Liver (tissue), 8 donors: ENCODE measurements at regions not wholly inside any gene's neighbourhood (a gene's known extent, or its start where the extent isn't known, plus 50 kb on each side); places are given as distances from the start of the nearest gene placed in this dataset.

Experiments
- DNase-seq: peaks from one replicate; pipeline ENCODE4 v3.0.0-alpha.2; 2017; ENCODE audit warnings: low spot score
- H3K27ac ChIP-seq, 2 donors: one replicate each; pipeline ENCODE4 v1.7.0; 2013; ENCODE audit warnings: inconsistent platforms in 2 of 2, low read length in 2 of 2, control low read depth in 1 of 2, low read depth in 1 of 2, mild to moderate bottlenecking in 1 of 2
- H3K27me3 ChIP-seq, 4 donors: one replicate each; pipeline versions ENCODE4 v1.6.1 to v1.7.0; 2013; ENCODE audit warnings: low read length in 3 of 4, inconsistent platforms in 1 of 4, mild to moderate bottlenecking in 1 of 4, moderate library complexity in 1 of 4; ENCODE audit not compliant: control insufficient read depth in 4 of 4, insufficient read depth in 4 of 4
- H3K36me3 ChIP-seq, 4 donors: one replicate each; pipeline versions ENCODE4 v1.6.1 to v1.7.0; 2013; ENCODE audit warnings: low read length in 3 of 4, mild to moderate bottlenecking in 3 of 4, low read depth in 1 of 4, moderate library complexity in 1 of 4; ENCODE audit not compliant: control insufficient read depth in 4 of 4, insufficient read depth in 3 of 4
- H3K4me1 ChIP-seq, 4 donors: one replicate each; pipeline versions ENCODE4 v1.6.1 to v1.7.0; 2013; ENCODE audit warnings: low read length in 3 of 4, mild to moderate bottlenecking in 3 of 4, moderate library complexity in 1 of 4; ENCODE audit not compliant: control insufficient read depth in 4 of 4, insufficient read depth in 4 of 4
- H3K4me3 ChIP-seq, 3 donors: one replicate each; pipeline versions ENCODE4 v1.6.1 to v1.7.0; 2013; ENCODE audit warnings: low read length in 3 of 3, control low read depth in 1 of 3, low read depth in 1 of 3, mild to moderate bottlenecking in 1 of 3
- H3K9ac ChIP-seq, 2 donors: one replicate each; pipeline ENCODE4 v1.7.0; 2013; ENCODE audit warnings: low read length in 2 of 2, mild to moderate bottlenecking in 2 of 2, moderate library complexity in 2 of 2, control low read depth in 1 of 2, low read depth in 1 of 2
- H3K9me3 ChIP-seq, 4 donors: one replicate each; pipeline versions ENCODE4 v1.6.1 to v1.7.0; 2013; ENCODE audit warnings: low read length in 3 of 4; ENCODE audit not compliant: control insufficient read depth in 4 of 4
- ATF3 ChIP-seq: IDR thresholded peaks from 2 replicates; pipeline ENCODE4 v1.6.1; 2016; ENCODE audit warnings: antibody characterized with exemption
- CTCF ChIP-seq: fragments of 150-350 bp; IDR thresholded peaks from 2 replicates; pipeline ENCODE4 v1.5.1; 2017; ENCODE audit warnings: improper control_type of control experiment, low read depth, low read length; ENCODE audit not compliant: missing input control
- EGR1 ChIP-seq, 2 donors: IDR thresholded peaks; 2 replicates each; pipeline ENCODE4 v1.6.1; 2016 to 2018; ENCODE audit warnings: antibody characterized with exemption in 2 of 2, low read depth in 2 of 2
- FOXA1 ChIP-seq: IDR thresholded peaks from 2 replicates; pipeline ENCODE4 v1.6.1; 2016; ENCODE audit warnings: antibody characterized with exemption
- FOXA2 ChIP-seq: IDR thresholded peaks from 2 replicates; pipeline ENCODE4 v1.6.1; 2016; ENCODE audit warnings: antibody characterized with exemption
- GABPA ChIP-seq, 2 donors: IDR thresholded peaks in 1 of 2; conservative IDR thresholded peaks in 1 of 2; 2 replicates each; pipeline ENCODE4 v1.6.1; 2016; ENCODE audit warnings: antibody characterized with exemption in 2 of 2, mild to moderate bottlenecking in 1 of 2, moderate library complexity in 1 of 2
- HNF4A ChIP-seq, 2 donors: conservative IDR thresholded peaks; 2 replicates each; pipeline ENCODE4 v1.6.1; 2016; ENCODE audit warnings: antibody characterized with exemption in 2 of 2, mild to moderate bottlenecking in 2 of 2
- HNF4G ChIP-seq: IDR thresholded peaks from 2 replicates; pipeline ENCODE4 v1.6.1; 2016; ENCODE audit warnings: antibody characterized with exemption
- JUND ChIP-seq, 2 donors: IDR thresholded peaks; 2 replicates each; pipeline ENCODE4 v1.6.1; 2016; ENCODE audit warnings: antibody characterized with exemption in 2 of 2
- MAX ChIP-seq: IDR thresholded peaks from 2 replicates; pipeline ENCODE4 v1.6.1; 2016; ENCODE audit warnings: antibody characterized with exemption
- NR2F2 ChIP-seq: IDR thresholded peaks from 2 replicates; pipeline ENCODE4 v1.6.1; 2016; ENCODE audit warnings: antibody characterized with exemption
- RAD21 ChIP-seq, 2 donors: IDR thresholded peaks; 2 replicates each; pipeline ENCODE4 v1.6.1; 2016; ENCODE audit warnings: antibody characterized with exemption in 2 of 2, mild to moderate bottlenecking in 2 of 2
- REST ChIP-seq: IDR thresholded peaks from 2 replicates; pipeline ENCODE4 v1.6.1; 2016; ENCODE audit warnings: antibody characterized with exemption, mild to moderate bottlenecking
- RXRA ChIP-seq, 2 donors: IDR thresholded peaks; 2 replicates each; pipeline ENCODE4 v1.6.1; 2017 to 2018; ENCODE audit warnings: antibody characterized with exemption in 2 of 2, mild to moderate bottlenecking in 1 of 2
- SP1 ChIP-seq: IDR thresholded peaks from 2 replicates; pipeline ENCODE4 v1.6.1; 2018; ENCODE audit warnings: antibody characterized with exemption, mild to moderate bottlenecking
- TAF1 ChIP-seq: conservative IDR thresholded peaks from 2 replicates; pipeline ENCODE4 v1.6.1; 2016; ENCODE audit warnings: antibody characterized with exemption, mild to moderate bottlenecking
- YY1 ChIP-seq: IDR thresholded peaks from 2 replicates; pipeline ENCODE4 v1.6.1; 2016; ENCODE audit warnings: antibody characterized with exemption, mild to moderate bottlenecking
- ZBTB33 ChIP-seq: IDR thresholded peaks from 2 replicates; pipeline ENCODE4 v1.6.1; 2016; ENCODE audit warnings: antibody characterized with exemption
- WGBS: extraction: QIAGEN DNeasy Blood & Tissue Kit; methylation state at CpG from one replicate; pipeline ENCODE4 v1.1.7; 2013; 5-methylcytosine and 5-hydroxymethylcytosine counted together
- donor health status: healthy.
- donor health status: healthy.
- donor health status: healthy.
- donor health status: healthy.
- donor health status: healthy.

GRCh38 chr1:191460234-191460633 lies 698.0 kb upstream of the RGS18 start:
- Histone ChIP-seq H3K9ac (no peak overlapping the region), H3K27ac (no peak overlapping the region), H3K4me1 (no peaks in the 10 kb centered on the region), H3K9me3 (no peaks in the 10 kb centered on the region), H3K36me3 (no peaks in the 10 kb centered on the region), H3K4me3 (no peak overlapping the region), H3K27me3 (no peaks in the 10 kb centered on the region)
- DNase-seq, result no peak
- TF ChIP-seq HNF4A (conservative IDR thresholded peaks at IDR 0.05), result no peak
- TF ChIP-seq FOXA1, result no peak
- no peak for TF ChIP-seq YY1
- TF ChIP-seq JUND (IDR thresholded peaks at IDR 0.05), result no peak
- TF ChIP-seq NR2F2, result no peak
- TF ChIP-seq FOXA2, result no peak
- no peak for TF ChIP-seq GABPA (IDR thresholded peaks at IDR 0.05 in 1 of 2, conservative IDR thresholded peaks at IDR 0.05 in 1 of 2)
- TF ChIP-seq CTCF, result no peak
- TF ChIP-seq REST, result no peak
- TF ChIP-seq RAD21 (IDR thresholded peaks at IDR 0.05), result no peak
- no peak for TF ChIP-seq HNF4G
- TF ChIP-seq TAF1, result no peak
- no peak for TF ChIP-seq ATF3
- no peak for TF ChIP-seq RXRA (IDR thresholded peaks at IDR 0.05)
- TF ChIP-seq MAX, result no peak
- TF ChIP-seq SP1, result no peak

- H3K4me1 ChIP-seq, result no peaks in the 10 kb centered on the region
- no peaks in the 10 kb centered on the region for H3K27me3 ChIP-seq
- no peaks in the 10 kb centered on the region for H3K9me3 ChIP-seq
- WGBS, result 74% methylated on average over 3 of the region's 3 CpGs
- no peak overlapping the region for H3K9ac ChIP-seq
- H3K4me3 ChIP-seq, result no peak overlapping the region
- TF ChIP-seq FOXA2, result no peak
- TF ChIP-seq JUND (IDR thresholded peaks at IDR 0.05), result no peak
- TF ChIP-seq GABPA (IDR thresholded peaks at IDR 0.05 in 1 of 2, conservative IDR thresholded peaks at IDR 0.05 in 1 of 2), result no peak
- no peak for TF ChIP-seq ZBTB33
- TF ChIP-seq TAF1, result no peak
- TF ChIP-seq REST, result no peak
- no peak for TF ChIP-seq EGR1 (IDR thresholded peaks at IDR 0.05; ENCODE audit: low read depth in 2 of 2)
- TF ChIP-seq RAD21 (IDR thresholded peaks at IDR 0.05), result no peak
- TF ChIP-seq HNF4A (conservative IDR thresholded peaks at IDR 0.05), result no peak
- TF ChIP-seq RXRA (IDR thresholded peaks at IDR 0.05), result no peak
- TF ChIP-seq MAX, result no peak
- TF ChIP-seq YY1, result no peak
- TF ChIP-seq SP1, result no peak
- TF ChIP-seq CTCF, result no peak
- TF ChIP-seq FOXA1, result no peak
- TF ChIP-seq HNF4G, result no peak
- H3K27ac ChIP-seq, result no peak overlapping the region
- H3K36me3 ChIP-seq, result no peaks in the 10 kb centered on the region
- no peak for DNase-seq
Measured at GRCh38 chr1:191483988-191484387, 674.3 kb upstream of the RGS18 start.
